CD4-positive, alpha-beta T cell treated with Interleukin-6 for 4 hours (primary cell): ENCODE measurements at regions not wholly inside any gene's neighbourhood (a gene's known extent, or its start where the extent isn't known, plus 50 kb on each side); places are given as distances from the start of the nearest gene placed in this dataset.

ENCODE experiments used
- DNase-seq: peaks from one replicate; pipeline ENCODE4 v3.0.0-alpha.2; 2020; ENCODE audit warnings: mixed read lengths

DNA sequence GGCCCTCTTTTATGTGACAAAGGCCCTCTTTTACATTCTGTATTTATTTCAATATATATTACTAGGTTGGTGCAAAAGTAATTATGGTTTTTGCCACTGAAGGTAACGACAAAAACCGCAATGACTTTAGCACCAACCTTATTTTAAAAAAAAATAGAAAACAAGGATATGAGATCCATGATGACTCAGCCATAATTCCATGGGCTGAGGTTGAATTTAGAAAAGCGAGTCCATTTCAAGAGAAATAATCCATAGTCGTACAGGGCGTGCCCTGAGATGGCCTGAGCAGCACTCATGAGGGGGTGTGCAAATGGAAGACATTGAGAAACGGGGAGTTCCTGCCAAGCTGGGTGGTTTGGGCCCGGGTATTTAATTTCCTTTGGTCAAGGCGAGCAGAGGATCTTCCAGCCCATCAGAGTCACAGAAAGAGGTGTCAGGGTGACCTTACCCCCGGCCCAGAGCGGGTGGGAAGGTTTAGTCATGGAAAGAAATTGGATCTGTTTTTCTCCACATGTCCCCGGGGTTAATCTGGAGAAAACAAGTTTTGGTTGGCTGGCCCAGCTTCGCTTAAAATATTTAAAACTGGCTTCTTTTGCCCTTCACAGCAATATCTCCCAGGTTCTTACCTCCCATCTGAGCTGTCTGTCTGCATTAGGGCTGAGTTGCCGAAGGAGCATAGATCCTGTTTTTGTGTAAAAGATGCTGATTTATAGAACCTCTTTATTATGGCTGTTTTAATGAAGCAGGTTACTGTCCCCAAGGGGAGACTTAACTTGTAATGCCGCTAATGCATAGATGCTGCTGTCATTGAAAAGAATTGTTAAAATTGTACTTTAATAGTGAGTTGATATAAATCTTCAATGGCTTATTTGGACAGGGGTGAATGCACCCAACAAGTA, 255.6 kb downstream of the PREX1 start:
- no peak for DNase-seq

DNA sequence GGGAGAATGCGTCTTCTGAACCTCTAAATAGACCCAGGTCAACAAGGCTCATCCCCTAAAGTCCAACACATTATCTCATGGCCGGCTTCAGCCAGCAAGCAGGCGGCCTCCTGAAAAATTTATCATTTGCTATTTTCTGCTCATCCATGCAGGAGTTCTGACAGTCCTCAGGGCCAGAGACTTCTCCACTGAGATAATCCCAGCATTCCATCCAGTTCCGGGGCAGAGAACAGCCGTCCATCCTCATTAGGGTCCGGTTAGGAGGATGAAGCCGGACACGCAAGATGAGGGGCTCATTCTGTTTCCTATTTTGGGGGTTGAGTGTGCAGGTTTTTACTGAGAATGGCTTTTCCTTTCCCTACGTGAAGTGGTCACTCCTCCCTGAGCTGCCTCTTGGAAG, 258.1 kb downstream of the PREX1 start:
- no peak for DNase-seq

DNA sequence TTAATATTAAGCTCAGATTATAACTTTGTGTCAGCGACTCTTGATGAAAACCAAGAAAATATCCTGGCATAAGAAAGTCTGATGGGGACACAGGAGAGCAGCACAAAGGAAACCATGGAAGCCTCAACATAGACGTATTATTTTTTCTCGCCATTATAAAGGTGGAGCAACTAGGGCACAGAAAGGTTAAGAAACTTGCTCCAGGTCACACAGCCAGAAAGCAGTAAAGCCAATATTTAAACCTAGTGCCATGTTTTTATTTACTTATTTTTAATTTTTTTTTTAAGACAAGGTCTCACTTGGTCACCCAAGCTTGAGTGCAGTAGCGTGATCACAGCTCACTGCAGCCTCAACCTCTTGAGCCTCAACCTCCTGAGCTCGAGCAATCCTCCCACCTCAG, 259.3 kb downstream of the PREX1 start:
- DNase-seq = no peak

DNA sequence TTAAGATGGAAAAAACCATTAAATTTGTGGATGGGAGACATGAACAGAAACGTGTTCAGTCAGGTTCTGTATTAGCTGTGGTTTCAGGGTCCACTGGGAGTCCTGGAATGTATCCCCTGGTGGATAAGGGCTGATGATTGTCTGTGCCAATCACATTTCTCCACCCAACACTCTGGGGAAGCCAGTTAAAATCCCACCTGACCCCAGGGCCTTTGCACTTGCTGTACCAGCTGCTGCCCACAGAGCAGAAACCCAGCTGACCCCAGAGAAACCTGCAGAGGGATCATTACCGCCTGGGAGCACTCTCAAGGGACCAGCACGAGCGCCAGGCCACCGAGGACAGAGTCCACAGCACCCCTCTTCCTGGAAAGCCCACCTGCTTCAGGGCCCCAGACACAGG, 260.7 kb downstream of the PREX1 start:
- DNase-seq = no peak

DNA sequence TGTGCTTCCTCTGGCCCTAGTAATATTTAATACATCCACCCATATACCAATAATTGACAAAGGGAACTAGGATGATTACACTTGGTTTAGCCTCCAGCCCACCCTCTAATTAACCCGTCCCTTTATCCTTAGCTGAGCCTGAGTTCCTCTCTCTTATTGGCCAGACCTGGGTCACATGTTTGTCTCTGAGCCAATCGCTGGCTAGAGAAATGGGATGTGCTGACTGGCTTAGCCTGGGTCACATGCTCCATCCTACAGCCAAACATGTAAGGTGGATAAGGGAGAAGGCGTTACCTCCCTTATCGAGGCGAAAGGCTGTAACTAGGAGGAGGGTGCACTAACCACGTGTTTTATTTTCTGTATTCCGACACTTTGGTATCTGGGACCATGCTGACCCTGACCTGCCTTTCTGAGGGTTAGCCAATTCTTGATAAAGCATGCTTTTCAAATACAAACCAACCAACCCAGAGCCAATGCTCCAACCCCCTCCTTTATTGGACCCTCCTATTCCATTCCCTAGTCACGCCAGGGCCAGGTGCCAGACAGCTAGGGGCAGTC, 262.7 kb downstream of the PREX1 start:
- no peak for DNase-seq

DNA sequence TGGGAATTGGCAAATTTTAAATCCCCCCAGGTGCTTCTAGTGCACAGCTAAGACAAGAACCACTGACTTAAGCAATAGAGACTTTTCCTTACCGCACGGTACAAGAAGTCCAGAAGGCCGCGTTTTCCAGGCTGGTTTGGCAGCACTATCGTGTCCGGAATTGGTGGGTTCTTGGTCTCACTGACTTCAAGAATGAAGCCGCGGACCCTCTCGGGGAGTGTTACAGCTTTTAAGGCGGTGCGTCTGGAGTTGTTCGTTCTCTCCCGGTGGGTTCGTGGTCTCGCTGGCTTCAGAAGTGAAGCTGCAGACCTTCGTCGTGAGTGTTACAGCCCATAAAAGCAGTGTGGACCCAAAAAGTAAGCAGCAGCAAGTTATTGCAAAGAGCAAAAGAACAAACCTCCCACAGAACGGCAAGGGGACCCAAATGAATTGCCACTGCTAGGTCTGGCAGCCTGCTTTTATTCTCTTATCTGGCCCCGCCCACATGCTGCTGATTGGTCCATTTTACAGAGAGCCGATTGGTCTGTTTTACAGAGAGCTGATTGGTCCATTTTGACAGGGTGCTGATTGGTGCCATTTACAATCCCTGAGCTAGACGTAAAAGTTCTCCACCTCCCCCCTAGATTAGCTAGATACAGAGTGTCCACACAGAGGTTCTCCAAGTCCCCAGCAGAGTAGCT, 264.5 kb downstream of the PREX1 start:
- no peak for DNase-seq

DNA sequence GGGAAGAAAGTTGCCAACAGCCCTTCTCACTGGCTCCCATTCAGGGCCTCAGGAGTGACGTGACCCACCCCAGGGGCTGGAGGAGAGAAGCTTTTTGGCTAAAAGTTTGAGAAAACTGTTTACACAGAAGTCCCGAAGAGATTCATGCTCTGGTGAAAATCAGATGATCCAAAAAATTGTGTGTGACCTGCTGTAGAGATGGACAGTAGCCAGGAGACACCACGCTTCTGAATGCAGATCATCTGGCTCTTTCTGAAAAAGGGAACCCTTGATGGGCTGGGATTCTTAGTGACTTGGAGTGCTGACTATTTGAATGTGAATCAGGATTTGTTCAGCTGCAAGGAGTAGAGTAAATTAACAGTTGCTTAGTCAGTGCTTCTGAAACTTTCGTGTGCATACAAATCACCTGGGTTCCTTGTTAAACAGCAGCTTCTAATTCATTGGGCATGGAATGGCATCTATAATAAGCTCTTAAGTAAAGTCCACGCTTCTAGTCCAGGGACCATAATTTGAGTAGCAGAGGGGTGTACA, 265.1 kb downstream of the PREX1 start:
- DNase-seq = no peak

DNA sequence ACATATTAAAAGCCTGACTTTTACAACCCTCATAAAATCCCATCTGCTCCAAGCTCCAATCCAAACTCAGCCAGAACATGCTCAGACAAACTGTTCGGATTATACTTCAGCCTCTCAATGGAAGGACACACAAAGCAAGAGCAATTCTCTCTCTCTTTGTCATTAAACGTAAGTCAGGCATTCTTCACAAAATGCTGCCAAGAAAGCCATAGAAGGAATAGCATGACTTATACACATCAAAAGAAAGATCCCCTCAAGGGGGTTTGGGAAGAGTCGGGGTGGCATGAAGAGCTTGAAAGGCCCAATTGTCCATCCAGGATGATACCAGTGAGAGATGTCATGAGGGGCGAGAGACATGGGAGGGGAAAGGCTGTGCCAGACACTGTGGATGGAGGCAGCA, 268.9 kb downstream of the PREX1 start:
- DNase-seq = no peak

DNA sequence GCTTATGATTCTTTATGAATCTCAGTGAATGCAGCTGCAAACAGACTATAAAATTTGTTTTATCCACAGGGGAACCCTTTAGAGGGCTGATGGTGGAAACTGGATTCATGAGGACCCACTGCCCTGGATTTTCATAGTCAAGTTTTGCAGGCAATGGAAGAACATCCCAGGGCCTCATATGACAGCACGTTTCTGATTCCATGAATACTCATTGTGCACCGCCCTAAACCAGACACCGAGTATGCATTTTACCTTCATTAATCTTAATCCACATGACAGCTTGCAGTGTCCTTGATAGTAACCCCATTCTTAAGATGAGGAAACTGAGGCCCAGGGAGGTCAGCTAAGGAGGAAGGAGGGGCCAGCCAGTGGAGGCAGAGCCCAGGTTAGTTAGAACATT, 270.4 kb downstream of the PREX1 start:
- no peak for DNase-seq

DNA sequence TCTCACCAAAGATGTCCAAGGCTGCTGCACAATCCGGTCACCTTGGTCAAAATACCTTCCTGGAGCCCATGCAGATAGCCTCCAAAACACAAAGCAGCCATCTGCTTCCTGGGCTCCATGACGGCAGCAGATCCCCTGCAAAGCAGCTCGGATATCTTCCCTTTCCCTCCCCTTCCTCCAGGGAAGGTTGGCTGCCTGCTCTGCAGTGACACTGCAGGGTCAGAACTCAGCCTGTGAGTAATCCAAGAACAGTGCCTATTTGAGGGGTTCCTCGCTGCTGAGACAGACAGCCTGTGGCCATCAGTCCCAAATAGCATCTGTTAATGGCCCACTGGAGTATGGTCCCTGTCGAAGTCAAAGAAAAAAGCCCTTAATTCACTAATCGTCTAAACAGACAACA, 270.8 kb downstream of the PREX1 start:
- no peak for DNase-seq

DNA sequence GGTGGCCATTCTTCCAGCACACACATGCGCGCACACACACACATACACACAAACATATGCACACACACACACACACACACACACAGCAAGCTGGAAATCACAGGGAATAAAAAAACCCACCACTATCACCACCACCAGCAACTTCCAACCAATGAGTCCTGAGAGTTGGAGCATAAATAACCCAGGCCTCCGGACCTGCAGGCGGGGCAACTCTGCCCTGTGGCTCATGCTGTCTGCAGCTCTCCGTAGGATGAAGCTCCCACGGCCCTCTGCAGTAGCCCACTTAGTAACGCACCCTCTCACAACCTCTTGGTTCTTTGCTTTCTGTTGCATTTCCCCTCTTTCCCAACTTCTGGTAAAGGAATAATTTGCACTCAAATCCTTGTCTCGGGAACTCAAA, 275.2 kb downstream of the PREX1 start:
- DNase-seq = no peak

DNA sequence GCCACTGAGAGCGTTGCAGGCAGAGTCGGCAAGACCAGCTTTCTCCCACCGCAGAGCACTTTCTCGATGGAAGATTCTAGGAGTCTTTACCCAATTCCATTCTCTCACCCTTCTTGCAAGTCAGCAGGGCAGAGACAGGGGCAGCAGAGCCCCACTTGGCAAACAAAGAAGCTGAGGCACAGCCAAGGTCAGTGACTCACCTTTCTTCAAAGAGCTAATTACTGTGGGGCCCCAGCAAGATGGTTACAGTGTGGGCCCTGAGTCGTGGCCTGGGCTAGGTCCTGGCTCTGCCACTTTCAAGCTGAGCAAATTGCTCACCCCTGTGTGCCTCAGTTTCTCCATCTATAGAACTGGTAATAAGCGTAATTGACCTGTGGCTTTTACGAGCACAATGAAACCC, 277.0 kb downstream of the PREX1 start:
- no peak for DNase-seq

DNA sequence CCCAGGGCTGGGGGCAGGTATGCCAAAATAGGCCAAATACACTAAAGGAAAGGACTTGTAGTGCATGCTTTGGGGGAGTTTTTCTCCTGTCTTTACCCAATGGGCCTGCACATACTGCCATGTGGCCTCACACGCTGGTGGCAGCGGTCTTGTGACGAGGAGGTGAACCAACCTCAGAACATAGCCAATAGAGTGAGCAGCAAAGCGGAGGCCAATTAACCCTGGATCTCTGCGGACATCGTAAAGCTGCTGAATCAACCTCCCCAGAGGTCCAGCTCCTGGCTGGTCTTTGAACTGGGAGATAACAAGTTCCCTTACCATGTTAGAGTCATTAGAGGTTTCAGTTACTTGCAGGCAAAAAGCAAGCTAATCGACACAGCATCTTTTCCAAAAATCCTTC, 280.1 kb downstream of the PREX1 start:
- no peak for DNase-seq

DNA sequence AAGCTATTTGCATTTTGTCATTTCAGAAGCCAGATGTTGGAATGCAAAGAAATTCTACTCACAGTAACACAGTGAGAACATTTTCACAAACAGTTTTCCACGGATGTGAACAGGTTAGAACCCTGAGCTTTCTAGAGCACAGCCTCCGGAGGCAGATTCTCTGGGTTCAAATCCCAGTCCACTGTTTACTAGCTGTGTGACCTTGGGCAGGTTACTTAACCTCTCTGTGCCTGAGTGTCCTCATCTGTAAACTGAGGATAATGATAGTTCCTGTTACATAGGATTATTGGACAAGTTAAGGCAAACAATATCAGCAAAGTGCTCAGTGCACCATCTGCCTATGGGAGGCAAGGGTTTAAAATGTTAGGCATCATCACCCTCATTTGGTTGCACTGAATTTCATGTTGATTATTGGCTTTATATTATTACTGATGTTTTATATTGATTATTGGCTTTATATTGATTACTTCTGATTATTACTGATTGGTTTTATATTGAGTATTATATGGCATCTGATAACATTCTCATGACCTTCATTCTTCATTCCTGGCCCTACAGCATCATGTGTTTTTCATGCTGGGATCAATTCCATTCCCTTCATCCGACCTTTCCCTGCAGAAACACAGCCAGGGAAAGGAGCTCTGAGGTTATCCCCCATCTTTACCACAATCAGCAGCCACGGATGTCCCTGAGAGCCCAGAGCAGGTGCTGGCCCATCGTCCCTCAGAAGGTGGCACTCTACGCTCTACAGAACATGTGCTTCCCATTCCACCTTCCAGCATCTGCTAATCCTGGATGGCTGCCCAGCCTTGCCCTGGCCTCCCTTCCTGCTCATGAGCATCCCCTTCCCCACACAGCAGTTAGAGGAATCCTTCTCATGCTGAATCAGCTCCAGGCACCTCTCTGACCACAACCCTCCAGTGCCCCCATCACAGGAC, 283.1 kb downstream of the PREX1 start:
- DNase-seq = no peak

DNA sequence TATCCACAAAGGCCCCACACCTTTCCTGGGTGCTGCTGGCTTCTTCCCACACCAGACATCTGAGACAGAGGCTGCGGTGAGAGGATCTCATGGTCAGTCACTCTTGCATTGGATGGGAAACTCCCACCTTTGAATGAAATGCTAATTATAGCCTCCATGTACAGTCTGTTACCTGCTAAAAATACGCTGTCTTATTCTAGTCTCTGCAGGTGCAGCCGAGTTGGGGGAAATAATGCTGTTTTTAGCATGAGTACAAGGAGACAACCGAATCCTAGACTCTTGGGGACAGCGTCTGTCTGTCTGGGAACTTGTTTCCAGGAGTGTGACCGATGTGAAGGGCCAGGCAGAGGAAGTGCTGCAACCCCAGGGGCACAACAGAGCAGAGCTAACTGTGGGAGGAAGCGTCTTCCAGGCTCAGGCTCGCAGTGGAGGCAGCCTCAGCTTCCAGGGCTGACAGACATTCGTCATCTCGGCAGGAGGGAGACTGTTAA, 286.2 kb downstream of the PREX1 start:
- DNase-seq = no peak

DNA sequence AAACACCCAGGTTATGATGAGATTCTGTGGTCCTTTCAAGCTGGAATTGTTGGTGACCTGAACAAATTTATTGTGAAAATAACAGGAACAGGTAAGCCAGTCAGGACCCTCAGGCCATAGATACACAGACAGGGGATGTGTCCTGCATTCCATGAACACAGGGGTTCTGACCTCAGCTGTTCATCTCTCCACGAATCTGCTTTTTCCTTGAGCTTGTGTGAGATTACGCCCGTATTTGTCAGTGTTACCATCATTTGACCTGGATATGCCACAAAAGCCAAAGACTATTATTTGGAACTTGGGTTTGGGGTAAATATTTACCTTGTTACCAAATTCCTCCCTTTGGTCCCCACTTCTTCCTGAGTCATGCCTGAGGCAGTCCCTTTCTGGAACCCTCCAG, 288.9 kb downstream of the PREX1 start:
- no peak for DNase-seq

DNA sequence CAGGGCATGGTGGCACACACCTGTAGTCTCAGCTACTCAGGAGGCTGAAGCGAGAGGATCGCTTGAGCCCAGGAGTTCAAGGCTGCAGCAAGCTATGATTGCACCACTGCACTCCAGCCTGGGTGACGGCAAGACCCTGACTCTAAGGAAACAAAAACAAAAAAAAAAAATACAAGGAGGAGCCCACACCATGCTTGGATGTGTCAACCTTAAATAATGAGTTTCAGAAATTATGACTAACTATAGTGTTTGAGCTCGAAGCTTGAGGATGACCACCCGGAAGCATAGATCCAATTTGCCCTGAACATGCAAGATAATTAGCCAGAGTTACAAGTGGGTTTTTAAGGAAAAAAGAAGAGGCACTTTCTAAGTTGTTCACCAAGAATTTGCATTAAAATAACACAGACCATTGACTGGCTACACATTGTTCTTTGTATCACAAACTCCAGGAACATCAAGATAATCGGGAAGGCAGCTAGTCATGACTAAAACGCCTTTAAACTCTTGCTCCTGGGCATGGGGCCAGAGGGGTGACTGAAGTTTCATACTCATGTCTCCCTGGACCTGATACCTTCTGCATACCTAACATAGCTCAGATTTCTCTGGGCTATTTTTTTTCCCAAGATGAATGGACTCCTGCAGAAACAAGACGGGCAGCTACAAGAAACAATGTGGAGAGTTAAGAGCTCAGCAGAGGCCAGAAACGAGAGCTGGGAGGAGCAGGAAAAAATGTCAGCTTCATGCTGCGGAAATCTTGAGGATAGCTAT, 289.6 kb downstream of the PREX1 start:
- no peak for DNase-seq

DNA sequence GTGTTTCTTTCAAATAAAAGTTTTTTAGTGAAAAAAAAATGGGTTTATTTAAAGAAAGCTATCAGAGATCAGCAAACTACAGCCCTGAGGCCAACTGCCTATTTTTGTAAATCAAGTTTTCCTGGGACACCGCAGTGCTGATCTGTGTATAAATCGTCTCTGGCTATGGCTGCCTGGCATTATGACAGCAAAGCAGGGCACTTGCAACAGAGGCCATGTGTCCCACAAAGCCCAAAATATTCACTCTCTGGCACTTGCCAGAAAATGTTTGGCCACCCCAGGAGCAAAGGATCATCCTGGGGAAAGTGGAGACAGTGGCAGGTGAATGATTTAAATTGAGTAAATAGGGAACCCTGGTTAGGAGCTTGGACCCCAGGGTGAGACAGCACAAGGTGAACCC, 291.6 kb downstream of the PREX1 start:
- no peak for DNase-seq

DNA sequence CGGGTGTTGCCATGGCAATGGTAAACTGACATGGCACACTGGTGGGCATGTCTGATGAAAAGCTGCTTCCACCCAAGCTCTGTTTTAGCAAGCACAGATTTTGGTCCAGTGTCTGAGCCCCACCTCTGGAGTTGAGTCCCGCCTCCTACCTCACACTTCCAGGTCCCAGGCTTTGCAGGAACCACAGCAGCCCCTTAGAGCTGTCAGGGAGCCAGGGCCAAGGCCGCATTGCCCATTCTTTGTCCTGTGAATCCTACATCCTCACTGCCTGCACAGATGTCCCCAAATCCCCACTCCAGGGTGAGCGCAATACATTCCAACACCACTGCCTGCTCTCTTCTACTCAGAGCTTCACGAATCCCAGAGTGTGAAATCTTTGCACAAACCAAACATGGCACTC, 292.2 kb downstream of the PREX1 start:
- no peak for DNase-seq

DNA sequence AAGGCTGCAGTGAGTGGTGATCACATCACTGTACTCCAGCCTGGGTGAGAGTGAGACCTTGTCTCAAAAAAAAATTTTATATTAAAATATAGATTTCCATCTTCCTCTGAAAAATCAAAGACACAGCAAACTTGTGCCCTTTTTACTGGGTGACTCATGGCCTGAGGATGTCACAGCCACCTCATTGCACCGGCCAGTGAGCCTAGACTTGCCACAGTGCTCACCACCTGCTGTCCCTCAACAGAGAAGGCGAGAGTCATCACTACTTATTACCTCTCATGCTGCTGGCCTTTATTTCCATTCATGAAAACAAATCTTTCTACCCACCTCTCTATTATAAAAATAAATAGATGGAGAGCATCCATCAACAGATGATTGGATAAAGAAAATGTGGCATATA, 295.8 kb downstream of the PREX1 start:
- no peak for DNase-seq

DNA sequence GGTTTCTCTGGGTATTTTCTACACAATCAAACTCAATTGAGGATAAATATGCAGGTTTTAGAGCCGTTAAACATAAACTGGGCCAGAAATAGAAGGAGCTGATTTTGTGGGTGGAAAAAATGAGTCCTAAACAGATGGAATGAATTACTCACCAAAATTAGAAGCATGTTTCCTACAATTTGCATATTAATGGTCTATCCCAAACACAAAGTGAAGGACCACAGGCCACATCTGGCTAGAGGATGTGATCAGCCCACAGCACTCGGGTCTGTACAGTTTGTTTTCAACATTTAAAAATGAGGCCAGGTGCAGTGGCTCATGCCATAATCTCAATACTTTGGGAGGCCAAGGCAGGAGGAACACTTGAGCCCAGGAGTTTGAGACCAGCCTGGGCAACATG, 296.3 kb downstream of the PREX1 start:
- DNase-seq = no peak

DNA sequence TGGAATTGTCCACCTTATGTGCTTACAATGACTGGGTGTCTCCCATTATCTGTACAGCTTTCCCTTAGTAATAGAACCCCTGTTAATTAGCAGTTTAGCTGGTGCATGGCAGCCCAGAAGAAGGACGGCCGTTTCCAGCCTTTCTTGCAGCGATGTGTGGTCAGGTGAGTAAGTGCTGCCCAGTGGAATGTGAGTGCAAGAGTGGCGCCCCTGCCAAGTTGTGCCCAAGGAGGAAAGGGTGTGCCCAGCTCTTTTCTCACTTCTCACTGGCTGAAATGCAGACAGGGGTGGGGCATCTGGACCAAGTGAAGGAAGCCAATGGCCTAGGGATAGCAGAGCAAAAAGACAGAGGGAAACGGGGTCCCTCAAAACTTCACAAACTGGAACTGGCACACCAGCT, 296.8 kb downstream of the PREX1 start:
- DNase-seq = no peak
